NT2/D1 (cell line): ENCODE measurements at regions not wholly inside any gene's neighbourhood (a gene's known extent, or its start where the extent isn't known, plus 50 kb on each side); places are given as distances from the start of the nearest gene placed in this dataset.

Experiments
- DNase-seq: peaks from one replicate; pipeline ENCODE4 v3.0.0-alpha.2; 2011; ENCODE audit warnings: low read depth, low spot score
- H3K27me3 ChIP-seq: 2 replicates; pipeline ENCODE4 v1.6.0; 2011; ENCODE audit warnings: mild to moderate bottlenecking; ENCODE audit not compliant: insufficient read length, insufficient read depth
- H3K36me3 ChIP-seq: 2 replicates; pipeline ENCODE4 v1.6.1; 2011; ENCODE audit warnings: mild to moderate bottlenecking, low read length, mixed read lengths; ENCODE audit not compliant: insufficient read depth, insufficient read length
- H3K4me1 ChIP-seq: 2 replicates; pipeline ENCODE4 v1.5.1; 2011; ENCODE audit not compliant: insufficient read depth, insufficient read length
- H3K4me3 ChIP-seq: 2 replicates; pipeline ENCODE4 v1.5.1; 2011; ENCODE audit warnings: low read depth; ENCODE audit not compliant: insufficient read length
- H3K9ac ChIP-seq: 2 replicates; pipeline ENCODE4 v1.6.0; 2011; ENCODE audit warnings: low read depth; ENCODE audit not compliant: insufficient read length
- H3K9me3 ChIP-seq: 2 replicates; pipeline ENCODE4 v1.5.1; 2011; ENCODE audit warnings: mild to moderate bottlenecking, low read length; ENCODE audit not compliant: insufficient read depth
- SUZ12 ChIP-seq: IDR thresholded peaks from 2 replicates; pipeline ENCODE4 v1.6.1; 2011; ENCODE audit not compliant: insufficient read length, insufficient read depth; ENCODE audit errors: extremely low read depth
- YY1 ChIP-seq: IDR thresholded peaks from 2 replicates; pipeline ENCODE4 v1.6.1; 2011; ENCODE audit not compliant: insufficient read length, insufficient read depth
- ZNF274 ChIP-seq: IDR thresholded peaks from 2 replicates; pipeline ENCODE4 v1.6.1; 2011; ENCODE audit warnings: mild to moderate bottlenecking, low read depth, low read length

DNA sequence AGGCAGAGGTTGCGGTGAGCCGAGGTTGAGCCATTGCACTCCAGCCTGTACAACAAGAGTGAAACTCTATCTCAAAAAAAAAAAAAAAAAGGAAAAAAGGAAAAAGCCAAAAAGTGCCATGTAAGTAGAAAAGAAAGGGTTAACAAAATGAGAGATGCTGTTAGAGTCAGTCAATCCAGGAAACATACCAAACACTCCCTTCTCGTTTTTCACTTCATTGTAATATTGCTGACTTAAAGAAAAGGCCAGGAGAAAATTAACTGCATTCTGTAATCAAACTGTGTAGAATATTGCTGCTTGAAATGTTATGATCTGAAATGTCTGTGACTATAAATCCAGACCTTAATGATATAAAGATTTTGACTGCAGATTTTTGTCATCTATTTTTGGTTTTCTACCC, 379.1 kb downstream of the ENC1 start:
- Histone ChIP-seq H3K9ac (no peak overlapping the region), H3K27me3 (no peaks in the 10 kb centered on the region), H3K9me3 (no peaks in the 10 kb centered on the region), H3K4me1 (peaks cover 2% of the 10 kb centered on the region), H3K4me3 (no peak overlapping the region), H3K36me3 (no peaks in the 10 kb centered on the region)
- no peak for TF ChIP-seq ZNF274
- TF ChIP-seq SUZ12: no peak
- no peak for TF ChIP-seq YY1
- no peak for DNase-seq

DNA sequence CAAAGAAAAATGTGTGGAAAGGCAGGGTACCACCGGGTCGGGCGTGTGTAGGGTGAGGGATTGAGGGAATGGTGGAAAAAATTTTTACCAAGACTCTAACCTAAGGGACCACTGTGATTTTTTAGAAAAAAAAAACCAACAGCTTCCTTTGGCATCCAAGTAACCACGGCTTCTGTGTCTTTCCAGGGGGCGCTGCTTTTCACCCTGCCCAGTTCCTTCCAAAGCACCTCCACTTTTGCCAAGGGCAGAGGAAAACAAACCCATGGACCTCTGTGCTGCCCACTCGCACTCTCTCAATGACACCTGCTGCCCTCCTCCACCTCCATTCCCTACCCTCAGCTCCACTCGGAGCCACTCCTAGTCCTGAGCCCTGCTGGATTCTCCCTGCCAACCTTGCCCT, 381.0 kb downstream of the ENC1 start:
- no peaks in the 10 kb centered on the region for H3K27me3 ChIP-seq
- peaks cover 2% of the 10 kb centered on the region for H3K4me1 ChIP-seq
- H3K9ac ChIP-seq: no peak overlapping the region
- H3K4me3 ChIP-seq: no peak overlapping the region
- no peak for DNase-seq
- no peaks in the 10 kb centered on the region for H3K36me3 ChIP-seq
- TF ChIP-seq YY1: no peak
- TF ChIP-seq ZNF274: no peak
- no peak for TF ChIP-seq SUZ12
- no peaks in the 10 kb centered on the region for H3K9me3 ChIP-seq

DNA sequence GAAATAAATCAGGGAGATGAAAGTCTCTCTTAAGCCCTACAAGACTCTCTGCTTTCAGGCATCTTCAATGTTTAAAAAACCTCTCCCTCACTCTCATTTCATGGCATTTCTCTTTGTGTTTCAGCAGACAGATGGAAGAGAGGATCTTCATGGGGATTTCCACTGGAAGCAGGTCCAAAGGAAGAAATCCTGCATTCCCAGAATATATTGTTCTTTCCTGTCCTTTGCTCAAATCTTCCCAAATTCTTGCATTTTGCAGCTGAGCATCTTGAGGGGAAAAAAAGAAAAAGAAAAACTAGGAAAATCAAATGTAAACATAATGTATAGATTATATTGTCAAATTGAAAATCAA, 382.2 kb downstream of the ENC1 start:
- Histone ChIP-seq H3K4me3 (no peak overlapping the region), H3K4me1 (no peaks in the 10 kb centered on the region), H3K27me3 (no peaks in the 10 kb centered on the region), H3K36me3 (no peaks in the 10 kb centered on the region), H3K9ac (no peak overlapping the region), H3K9me3 (no peaks in the 10 kb centered on the region)
- TF ChIP-seq SUZ12 (no peak), ZNF274 (no peak), YY1 (no peak)
- no peak for DNase-seq

DNA sequence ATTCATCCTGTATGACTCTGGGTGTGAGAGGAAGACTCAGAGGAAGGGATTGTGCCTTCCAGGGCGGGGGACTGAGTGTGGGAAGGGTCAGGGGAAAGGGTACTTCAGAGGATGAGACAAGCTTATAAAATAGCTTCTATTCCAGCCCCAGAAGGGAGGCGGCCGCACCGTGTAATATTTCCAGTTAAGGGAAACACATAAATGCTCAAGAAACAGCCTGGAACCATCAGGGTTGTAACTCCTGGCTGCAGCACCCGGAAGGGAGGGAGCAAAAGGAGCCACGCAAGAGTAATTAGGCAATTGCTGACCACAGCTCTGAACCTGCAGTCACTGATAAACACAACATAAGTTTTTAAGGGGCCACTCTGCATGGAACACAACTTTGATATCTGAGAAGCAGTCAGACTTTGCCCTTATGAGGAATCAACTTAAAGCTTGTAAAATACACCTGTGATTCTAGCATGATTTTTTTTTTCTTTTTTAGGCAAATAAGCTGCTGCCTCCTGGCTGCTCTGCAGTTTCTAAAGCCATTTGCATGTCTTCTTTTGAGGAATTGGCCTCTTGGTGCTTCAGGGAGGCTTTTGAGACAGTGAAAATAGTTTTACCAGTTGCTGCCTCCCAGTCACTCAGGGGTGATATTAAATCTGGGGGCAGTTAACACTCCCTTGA, 382.7 kb downstream of the ENC1 start:
- no peaks in the 10 kb centered on the region for H3K4me1 ChIP-seq
- no peaks in the 10 kb centered on the region for H3K36me3 ChIP-seq
- no peak for DNase-seq
- H3K4me3 ChIP-seq: no peak overlapping the region
- H3K27me3 ChIP-seq: no peaks in the 10 kb centered on the region
- TF ChIP-seq YY1: no peak
- no peak for TF ChIP-seq SUZ12
- TF ChIP-seq ZNF274: no peak
- H3K9ac ChIP-seq: no peak overlapping the region
- H3K9me3 ChIP-seq: no peaks in the 10 kb centered on the region

DNA sequence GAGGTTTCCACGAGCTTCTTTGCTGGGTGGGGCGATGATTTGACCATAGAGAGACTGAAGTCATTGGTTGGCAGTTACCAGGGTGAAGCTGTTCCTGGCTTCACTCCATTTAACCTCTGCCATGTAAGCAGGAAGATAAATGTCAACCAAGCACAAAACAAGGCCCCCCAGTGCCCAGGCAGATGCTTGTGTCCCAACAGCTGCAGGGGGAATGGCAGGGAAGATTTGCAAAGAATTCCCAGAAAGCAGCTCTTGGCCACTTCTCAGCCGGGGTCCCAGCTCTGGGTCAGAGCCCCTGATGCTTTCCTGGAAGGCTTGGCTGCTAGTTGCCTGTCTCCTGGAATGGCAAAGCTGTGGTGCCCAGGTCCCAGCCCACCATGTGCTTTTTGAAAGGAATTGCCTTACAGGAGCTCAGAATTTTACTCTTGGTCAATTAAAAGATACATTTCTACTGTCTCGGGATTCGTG, 383.4 kb downstream of the ENC1 start:
- Histone ChIP-seq H3K27me3 (no peaks in the 10 kb centered on the region), H3K4me3 (no peak overlapping the region), H3K4me1 (no peaks in the 10 kb centered on the region), H3K36me3 (no peaks in the 10 kb centered on the region), H3K9ac (no peak overlapping the region), H3K9me3 (no peaks in the 10 kb centered on the region)
- TF ChIP-seq ZNF274 (no peak), SUZ12 (no peak), YY1 (no peak)
- DNase-seq: no peak

DNA sequence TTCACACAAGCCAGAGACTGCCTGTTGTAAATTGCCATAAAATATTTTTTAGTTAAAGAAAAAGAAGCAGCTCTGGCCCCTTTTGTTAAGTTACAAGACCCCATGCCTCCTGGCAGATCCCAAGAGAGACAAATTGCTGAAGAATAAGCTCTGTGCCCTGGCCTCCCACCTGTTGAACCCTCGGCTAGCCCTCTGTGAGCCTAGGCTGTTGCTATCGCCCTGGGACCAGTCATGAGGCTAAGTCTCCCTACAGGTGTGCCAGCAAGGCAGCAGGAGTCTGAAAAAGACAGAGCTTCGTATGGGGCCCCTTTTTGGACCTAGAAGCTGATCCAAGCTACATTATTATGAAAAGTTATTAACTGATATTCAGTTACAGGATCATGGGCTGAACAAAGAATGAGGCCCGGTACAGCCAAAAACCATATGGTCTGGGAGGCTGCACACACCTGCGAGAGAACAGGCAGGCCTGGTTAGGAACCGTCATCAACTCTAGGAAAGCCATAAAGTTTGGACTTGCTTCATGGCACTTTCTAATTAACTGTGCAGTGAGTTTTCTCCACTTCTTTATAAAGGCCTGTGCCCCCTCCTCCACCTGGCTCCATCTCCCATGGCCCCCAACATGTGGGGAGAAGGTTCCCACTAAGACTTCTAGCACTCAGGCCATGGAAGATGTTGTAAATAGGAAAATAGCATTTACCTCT, 384.7 kb downstream of the ENC1 start:
- TF ChIP-seq ZNF274: no peak
- no peak for TF ChIP-seq SUZ12
- TF ChIP-seq YY1: no peak
- DNase-seq: no peak
- Histone ChIP-seq H3K36me3 (no peaks in the 10 kb centered on the region), H3K4me3 (no peak overlapping the region), H3K9ac (no peak overlapping the region), H3K4me1 (no peaks in the 10 kb centered on the region), H3K9me3 (no peaks in the 10 kb centered on the region), H3K27me3 (no peaks in the 10 kb centered on the region)

DNA sequence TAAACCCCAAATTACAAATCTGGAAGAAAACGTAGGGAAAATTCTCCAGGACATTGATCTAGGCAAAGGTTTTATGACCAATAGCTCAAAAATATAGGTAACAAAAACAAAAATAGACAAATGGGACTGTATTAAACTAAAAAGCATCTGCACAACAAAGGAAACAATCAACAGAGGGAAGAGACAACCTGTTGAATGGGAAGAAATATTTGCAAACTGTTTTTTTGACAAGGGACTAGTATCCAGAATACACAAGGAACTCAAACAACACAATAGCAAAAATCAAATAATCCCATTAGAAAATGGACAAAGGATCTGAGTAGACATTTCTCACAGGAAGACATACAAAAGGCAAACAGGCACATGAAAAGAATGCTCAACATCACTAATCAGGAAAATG, 386.3 kb downstream of the ENC1 start:
- Histone ChIP-seq H3K4me3 (no peak overlapping the region), H3K27me3 (no peaks in the 10 kb centered on the region), H3K9ac (no peak overlapping the region), H3K9me3 (no peaks in the 10 kb centered on the region), H3K36me3 (no peaks in the 10 kb centered on the region), H3K4me1 (no peaks in the 10 kb centered on the region)
- DNase-seq: no peak
- no peak for TF ChIP-seq SUZ12
- no peak for TF ChIP-seq ZNF274
- no peak for TF ChIP-seq YY1
